SK-N-SH (cell line): ENCODE measurements at regions not wholly inside any gene's neighbourhood (a gene's known extent, or its start where the extent isn't known, plus 50 kb on each side); places are given as distances from the start of the nearest gene placed in this dataset.

ENCODE experiments used
- CTCF ChIA-PET: fragments of 300-600, 350-600 bp; formaldehyde crosslinking; extraction: SDS; loops from one replicate; lab custom pipeline; 2021; lab: Yijun Ruan, JAX
- POLR2A ChIA-PET: fragments of 350-600 bp; sonication (Branson Sonifier 250); formaldehyde crosslinking; extraction: SDS; loops from one replicate; lab custom pipeline; 2020; ENCODE audit warnings: antibody characterized with exemption, inconsistent platforms; lab: Yijun Ruan, JAX
- DNase-seq: peaks from one replicate; pipeline ENCODE4 v3.0.0; 2012
- H2AFZ ChIP-seq: fragments of 200-600 bp; sonication (generic); 2 replicates; pipeline ENCODE4 v1.8.1; 2016; ENCODE audit warnings: antibody characterized with exemption, mild to moderate bottlenecking, low read depth
- H3F3A ChIP-seq: fragments of 200-600 bp; sonication (generic); replicated peaks from 2 replicates; pipeline ENCODE3; 2016; ENCODE audit warnings: antibody characterized with exemption, mild to moderate bottlenecking; ENCODE audit not compliant: insufficient read depth
- H3K27ac ChIP-seq, 2 experiments: fragments of 200-500 bp in 1 of 2; fragments of 200-600 bp in 1 of 2; sonication (Bioruptor generic) in 1 of 2; sonication (generic), shearing (Covaris generic) in 1 of 2; 2 replicates each; pipeline versions ENCODE4 v1.5.1 to v1.6.1; 2014 to 2016; ENCODE audit warnings: low read depth in 2 of 2, inconsistent platforms in 1 of 2, low read length in 1 of 2, mild to moderate bottlenecking in 1 of 2, mixed read lengths in 1 of 2
- H3K27me3 ChIP-seq: fragments of 200-600 bp; sonication (generic), shearing (Covaris generic); 2 replicates; pipeline ENCODE4 v1.6.1; 2016; ENCODE audit warnings: mixed run types; ENCODE audit not compliant: insufficient read depth
- H3K36me3 ChIP-seq, 2 experiments: fragments of 200-500 bp in 1 of 2; fragments of 200-600 bp in 1 of 2; sonication (Bioruptor generic) in 1 of 2; sonication (generic) in 1 of 2; replicated peaks in 1 of 2; 2 replicates each; pipeline versions ENCODE3 to v1.5.1; 2014 to 2016; ENCODE audit warnings: low read length in 1 of 2, mild to moderate bottlenecking in 1 of 2; ENCODE audit not compliant: insufficient read depth in 2 of 2, control insufficient read depth in 1 of 2
- H3K4me1 ChIP-seq, 2 experiments: fragments of 200-500 bp in 1 of 2; fragments of 200-600 bp in 1 of 2; sonication (Bioruptor generic) in 1 of 2; sonication (generic), shearing (Covaris generic) in 1 of 2; 2 replicates each; pipeline versions ENCODE4 v1.5.1 to v1.6.1; 2014 to 2016; ENCODE audit warnings: low read depth in 1 of 2, low read length in 1 of 2, mixed run types in 1 of 2; ENCODE audit not compliant: insufficient read depth in 2 of 2, control insufficient read depth in 1 of 2
- H3K4me2 ChIP-seq: fragments of 200-600 bp; sonication (generic), shearing (Covaris generic); 2 replicates; pipeline ENCODE4 v1.6.1; 2017; ENCODE audit warnings: mixed run types
- H3K4me3 ChIP-seq, 2 experiments: fragments of 200-500 bp in 1 of 2; fragments of 200-600 bp in 1 of 2; sonication (Bioruptor generic) in 1 of 2; sonication (generic), shearing (Covaris generic) in 1 of 2; 2 replicates each; pipeline versions ENCODE4 v1.5.1 to v1.8.1; 2014 to 2016; ENCODE audit warnings: low read depth in 2 of 2, inconsistent platforms in 1 of 2, low read length in 1 of 2, mild to moderate bottlenecking in 1 of 2, mixed read lengths in 1 of 2, moderate library complexity in 1 of 2
- H3K79me2 ChIP-seq: fragments of 200-600 bp; sonication (generic); 2 replicates; pipeline ENCODE4 v1.8.1; 2017; ENCODE audit warnings: mild to moderate bottlenecking; ENCODE audit not compliant: insufficient read depth
- H3K9ac ChIP-seq: fragments of 200-600 bp; sonication (generic); 2 replicates; pipeline ENCODE4 v1.6.1; 2017; ENCODE audit warnings: mixed run types
- H3K9me2 ChIP-seq: fragments of 200-600 bp; sonication (generic); 2 replicates; pipeline ENCODE4 v1.6.1; 2017; ENCODE audit warnings: mixed run types
- H3K9me3 ChIP-seq: fragments of 200-600 bp; sonication (generic); 2 replicates; pipeline ENCODE4 v1.6.1; 2017; ENCODE audit warnings: mixed run types, mild to moderate bottlenecking, moderate library complexity
- H4K20me1 ChIP-seq: fragments of 200-600 bp; sonication (generic); 2 replicates; pipeline ENCODE4 v1.6.1; 2017; ENCODE audit warnings: mild to moderate bottlenecking, mixed run types; ENCODE audit not compliant: insufficient read depth
- CHD2 ChIP-seq: fragments of 150-350 bp; IDR thresholded peaks from 2 replicates; pipeline ENCODE4 v1.6.1; 2018; ENCODE audit warnings: low read length; ENCODE audit not compliant: partially characterized antibody
- FOSL2 ChIP-seq: IDR thresholded peaks from 2 replicates; pipeline ENCODE4 v1.4.0; 2012; ENCODE audit warnings: low read depth, mild to moderate bottlenecking, moderate library complexity, borderline replicate concordance
- FOXM1 ChIP-seq: IDR thresholded peaks from 2 replicates; pipeline ENCODE4 v1.4.0; 2012; ENCODE audit warnings: low read depth, mild to moderate bottlenecking
- GABPA ChIP-seq: IDR thresholded peaks from 2 replicates; pipeline ENCODE4 v1.4.0; 2012; ENCODE audit warnings: low read depth, mild to moderate bottlenecking
- JUND ChIP-seq: IDR thresholded peaks from 2 replicates; pipeline ENCODE4 v1.4.0; 2012
- MEF2A ChIP-seq: IDR thresholded peaks from 2 replicates; pipeline ENCODE4 v1.4.0; 2012; ENCODE audit warnings: low read depth, borderline replicate concordance
- NRF1 ChIP-seq: IDR thresholded peaks from 2 replicates; pipeline ENCODE4 v1.6.1; 2012; ENCODE audit warnings: low read depth, mild to moderate bottlenecking, low read length
- POLR2AphosphoS5 ChIP-seq: IDR thresholded peaks from 2 replicates; pipeline ENCODE4 v1.6.1; 2012; ENCODE audit warnings: low read depth, low read length
- RAD21 ChIP-seq: IDR thresholded peaks from 2 replicates; pipeline ENCODE4 v1.6.1; 2012; ENCODE audit warnings: mild to moderate bottlenecking, low read length
- RCOR1 ChIP-seq: fragments of 150-350 bp; IDR thresholded peaks from 2 replicates; pipeline ENCODE4 v1.6.1; 2017; ENCODE audit warnings: antibody characterized with exemption, low read length
- RXRA ChIP-seq: IDR thresholded peaks from 2 replicates; pipeline ENCODE4 v1.4.0; 2012; ENCODE audit warnings: low read depth, mild to moderate bottlenecking, borderline replicate concordance
- SIN3A ChIP-seq: IDR thresholded peaks from 2 replicates; pipeline ENCODE4 v1.6.1; 2012; ENCODE audit warnings: low read depth, mild to moderate bottlenecking, low read length, moderate library complexity, borderline replicate concordance
- SMC3 ChIP-seq: IDR thresholded peaks from 2 replicates; pipeline ENCODE4 v1.6.1; 2012; ENCODE audit warnings: low read depth, low read length, improper control_type of control experiment
- YY1 ChIP-seq: IDR thresholded peaks from 2 replicates; pipeline ENCODE4 v1.4.0; 2012; ENCODE audit warnings: low read depth, mild to moderate bottlenecking
- WGBS: methylation state at CpG from one replicate; pipeline ENCODE4 v1.1.6; 2017; ENCODE audit warnings: low lambda C conversion rate; 5-methylcytosine and 5-hydroxymethylcytosine counted together
- TF ChIP-seq, protein P1 (sequence below): fragments of 150-350 bp; IDR thresholded peaks from 2 replicates; pipeline ENCODE4 v1.6.1; 2017; ENCODE audit warnings: antibody characterized with exemption, low read length, low read depth, borderline replicate concordance
- TF ChIP-seq, protein P2 (sequence below): fragments of 150-350 bp; IDR thresholded peaks from 2 replicates; pipeline ENCODE4 v1.6.1; 2016; ENCODE audit warnings: mild to moderate bottlenecking, low read depth, low read length
- TF ChIP-seq, protein P3 (sequence below): fragments of 200-600 bp; sonication (generic); IDR thresholded peaks from 2 replicates; pipeline ENCODE4 v1.6.1; 2017; ENCODE audit warnings: antibody characterized with exemption, mild to moderate bottlenecking, moderate library complexity
- TF ChIP-seq, protein P4 (sequence below): IDR thresholded peaks from 2 replicates; pipeline ENCODE4 v1.4.0; 2012; ENCODE audit warnings: low read depth
- TF ChIP-seq, protein P5 (sequence below): IDR thresholded peaks from 2 replicates; pipeline ENCODE4 v1.4.0; 2012; ENCODE audit warnings: low read depth, borderline replicate concordance
- TF ChIP-seq, protein P6 (sequence below): IDR thresholded peaks from 2 replicates; pipeline ENCODE4; 2012

DNA sequence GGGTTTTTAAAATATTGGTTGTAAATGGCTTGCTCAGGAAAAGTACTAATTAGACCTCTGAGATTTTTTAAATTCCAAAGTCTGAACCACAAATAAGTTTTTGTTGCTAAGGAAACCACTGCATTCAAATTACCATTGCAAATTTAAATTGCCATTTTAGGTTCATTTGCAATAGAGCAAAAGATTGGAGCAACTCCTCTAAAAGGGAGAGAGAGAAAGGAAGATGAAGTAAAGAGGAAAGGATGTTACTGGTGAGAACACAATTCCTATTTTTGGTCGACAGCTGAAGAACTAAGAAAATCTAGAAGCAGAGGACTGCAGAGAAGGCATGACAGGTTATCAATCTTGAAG is 74.9 kb downstream of the FOXI3 start:
- no peak overlapping the region for H3K4me3 ChIP-seq
- 4% methylated on average over 1 of the region's 1 CpG for WGBS
- no peaks in the 10 kb centered on the region for H3K79me2 ChIP-seq
- H3F3A ChIP-seq, result no peaks in the 10 kb centered on the region
- ChIA-PET POLR2A (interaction anchor here (1.4 kb wide), 1 partner anchor 30 kb away, joined by 3 read pairs; no protein-coding TSS in a partner anchor), CTCF (interaction anchor here (1.0 to 2.0 kb wide), 5 partner anchors 18 to 294 kb away, joined by 3 to 12 read pairs (median 5); no protein-coding TSS in a partner anchor)
- H3K9me3 ChIP-seq, result no peaks in the 10 kb centered on the region
- H3K36me3 ChIP-seq, result no peaks in the 10 kb centered on the region
- H3K27me3 ChIP-seq, result no peaks in the 10 kb centered on the region
- no peaks in the 10 kb centered on the region for H4K20me1 ChIP-seq
- H3K27ac ChIP-seq, result peak overlapping the region in 1 of 2 experiments; percentile 77; a peak in 2 of 4 replicates
- H2AFZ ChIP-seq, result no peak overlapping the region
- no peak overlapping the region for H3K9ac ChIP-seq
- DNase-seq, result no peak
- no peak overlapping the region for H3K4me2 ChIP-seq
- TF ChIP-seq SMC3 (no peak), RAD21 (no peak), SIN3A (no peak), RXRA (no peak), MEF2A (no peak), RCOR1 (no peak), JUND (no peak), FOXM1 (no peak), CHD2 (no peak), POLR2AphosphoS5 (no peak), GABPA (no peak), FOSL2 (no peak), YY1 (no peak), NRF1 (no peak)
- TF ChIP-seq, protein P1, sequence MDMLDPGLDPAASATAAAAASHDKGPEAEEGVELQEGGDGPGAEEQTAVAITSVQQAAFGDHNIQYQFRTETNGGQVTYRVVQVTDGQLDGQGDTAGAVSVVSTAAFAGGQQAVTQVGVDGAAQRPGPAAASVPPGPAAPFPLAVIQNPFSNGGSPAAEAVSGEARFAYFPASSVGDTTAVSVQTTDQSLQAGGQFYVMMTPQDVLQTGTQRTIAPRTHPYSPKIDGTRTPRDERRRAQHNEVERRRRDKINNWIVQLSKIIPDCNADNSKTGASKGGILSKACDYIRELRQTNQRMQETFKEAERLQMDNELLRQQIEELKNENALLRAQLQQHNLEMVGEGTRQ, result no peak
- TF ChIP-seq, protein P2, sequence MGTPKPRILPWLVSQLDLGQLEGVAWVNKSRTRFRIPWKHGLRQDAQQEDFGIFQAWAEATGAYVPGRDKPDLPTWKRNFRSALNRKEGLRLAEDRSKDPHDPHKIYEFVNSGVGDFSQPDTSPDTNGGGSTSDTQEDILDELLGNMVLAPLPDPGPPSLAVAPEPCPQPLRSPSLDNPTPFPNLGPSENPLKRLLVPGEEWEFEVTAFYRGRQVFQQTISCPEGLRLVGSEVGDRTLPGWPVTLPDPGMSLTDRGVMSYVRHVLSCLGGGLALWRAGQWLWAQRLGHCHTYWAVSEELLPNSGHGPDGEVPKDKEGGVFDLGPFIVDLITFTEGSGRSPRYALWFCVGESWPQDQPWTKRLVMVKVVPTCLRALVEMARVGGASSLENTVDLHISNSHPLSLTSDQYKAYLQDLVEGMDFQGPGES, result no peak
- TF ChIP-seq, protein P3, sequence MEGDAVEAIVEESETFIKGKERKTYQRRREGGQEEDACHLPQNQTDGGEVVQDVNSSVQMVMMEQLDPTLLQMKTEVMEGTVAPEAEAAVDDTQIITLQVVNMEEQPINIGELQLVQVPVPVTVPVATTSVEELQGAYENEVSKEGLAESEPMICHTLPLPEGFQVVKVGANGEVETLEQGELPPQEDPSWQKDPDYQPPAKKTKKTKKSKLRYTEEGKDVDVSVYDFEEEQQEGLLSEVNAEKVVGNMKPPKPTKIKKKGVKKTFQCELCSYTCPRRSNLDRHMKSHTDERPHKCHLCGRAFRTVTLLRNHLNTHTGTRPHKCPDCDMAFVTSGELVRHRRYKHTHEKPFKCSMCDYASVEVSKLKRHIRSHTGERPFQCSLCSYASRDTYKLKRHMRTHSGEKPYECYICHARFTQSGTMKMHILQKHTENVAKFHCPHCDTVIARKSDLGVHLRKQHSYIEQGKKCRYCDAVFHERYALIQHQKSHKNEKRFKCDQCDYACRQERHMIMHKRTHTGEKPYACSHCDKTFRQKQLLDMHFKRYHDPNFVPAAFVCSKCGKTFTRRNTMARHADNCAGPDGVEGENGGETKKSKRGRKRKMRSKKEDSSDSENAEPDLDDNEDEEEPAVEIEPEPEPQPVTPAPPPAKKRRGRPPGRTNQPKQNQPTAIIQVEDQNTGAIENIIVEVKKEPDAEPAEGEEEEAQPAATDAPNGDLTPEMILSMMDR, result no peak
- TF ChIP-seq, protein P4, sequence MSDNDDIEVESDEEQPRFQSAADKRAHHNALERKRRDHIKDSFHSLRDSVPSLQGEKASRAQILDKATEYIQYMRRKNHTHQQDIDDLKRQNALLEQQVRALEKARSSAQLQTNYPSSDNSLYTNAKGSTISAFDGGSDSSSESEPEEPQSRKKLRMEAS, result no peak
- TF ChIP-seq, protein P5, sequence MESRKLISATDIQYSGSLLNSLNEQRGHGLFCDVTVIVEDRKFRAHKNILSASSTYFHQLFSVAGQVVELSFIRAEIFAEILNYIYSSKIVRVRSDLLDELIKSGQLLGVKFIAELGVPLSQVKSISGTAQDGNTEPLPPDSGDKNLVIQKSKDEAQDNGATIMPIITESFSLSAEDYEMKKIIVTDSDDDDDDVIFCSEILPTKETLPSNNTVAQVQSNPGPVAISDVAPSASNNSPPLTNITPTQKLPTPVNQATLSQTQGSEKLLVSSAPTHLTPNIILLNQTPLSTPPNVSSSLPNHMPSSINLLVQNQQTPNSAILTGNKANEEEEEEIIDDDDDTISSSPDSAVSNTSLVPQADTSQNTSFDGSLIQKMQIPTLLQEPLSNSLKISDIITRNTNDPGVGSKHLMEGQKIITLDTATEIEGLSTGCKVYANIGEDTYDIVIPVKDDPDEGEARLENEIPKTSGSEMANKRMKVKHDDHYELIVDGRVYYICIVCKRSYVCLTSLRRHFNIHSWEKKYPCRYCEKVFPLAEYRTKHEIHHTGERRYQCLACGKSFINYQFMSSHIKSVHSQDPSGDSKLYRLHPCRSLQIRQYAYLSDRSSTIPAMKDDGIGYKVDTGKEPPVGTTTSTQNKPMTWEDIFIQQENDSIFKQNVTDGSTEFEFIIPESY, result no peak
- TF ChIP-seq, protein P6, sequence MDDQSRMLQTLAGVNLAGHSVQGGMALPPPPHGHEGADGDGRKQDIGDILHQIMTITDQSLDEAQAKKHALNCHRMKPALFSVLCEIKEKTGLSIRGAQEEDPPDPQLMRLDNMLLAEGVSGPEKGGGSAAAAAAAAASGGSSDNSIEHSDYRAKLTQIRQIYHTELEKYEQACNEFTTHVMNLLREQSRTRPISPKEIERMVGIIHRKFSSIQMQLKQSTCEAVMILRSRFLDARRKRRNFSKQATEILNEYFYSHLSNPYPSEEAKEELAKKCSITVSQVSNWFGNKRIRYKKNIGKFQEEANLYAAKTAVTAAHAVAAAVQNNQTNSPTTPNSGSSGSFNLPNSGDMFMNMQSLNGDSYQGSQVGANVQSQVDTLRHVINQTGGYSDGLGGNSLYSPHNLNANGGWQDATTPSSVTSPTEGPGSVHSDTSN, result no peak
- H3K9me2 ChIP-seq, result no peaks in the 10 kb centered on the region
- H3K4me1 ChIP-seq, result peaks cover 0 to 5% of the 10 kb centered on the region in 2 experiments; a peak in 2 of 4 replicates
